DND-41 (cell line): ENCODE measurements at regions not wholly inside any gene's neighbourhood (a gene's known extent, or its start where the extent isn't known, plus 50 kb on each side); places are given as distances from the start of the nearest gene placed in this dataset.

ENCODE experiments used
- CTCF ChIP-seq: IDR thresholded peaks from 2 replicates; pipeline ENCODE4 v1.5.1; 2012; ENCODE audit warnings: borderline replicate concordance, low read length, moderate library complexity, mild to moderate bottlenecking; ENCODE audit not compliant: poor library complexity, severe bottlenecking; ENCODE audit errors: extremely low read depth
- EZH2 ChIP-seq: IDR thresholded peaks from 3 replicates; pipeline ENCODE4 v1.6.1; 2012; ENCODE audit warnings: borderline replicate concordance, low read depth, mild to moderate bottlenecking, moderate library complexity, low read length, inconsistent platforms; ENCODE audit not compliant: severe bottlenecking

DNA sequence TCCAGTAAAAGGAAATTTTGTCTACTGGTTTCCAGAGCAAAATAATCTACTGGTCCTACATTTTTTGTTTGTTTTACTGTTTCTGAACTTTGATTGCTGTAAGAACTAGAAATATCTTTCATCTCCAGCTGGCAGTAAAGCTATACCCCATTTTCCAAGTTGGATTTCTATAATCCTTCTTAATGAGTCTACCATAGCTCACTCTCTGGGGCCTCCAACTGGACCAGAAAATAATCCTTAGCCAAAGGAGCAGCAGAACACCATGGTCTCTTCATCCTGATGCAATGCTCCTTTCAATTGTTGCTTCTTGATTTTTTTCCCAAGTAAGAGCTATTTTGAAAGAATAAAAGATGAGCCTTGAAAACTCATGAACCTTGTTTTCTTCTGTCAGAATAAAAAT lies 110.0 kb upstream of the COL11A1 start:
- no peak for TF ChIP-seq CTCF
- TF ChIP-seq EZH2 = no peak
